NCI-H1436 (cell line): ENCODE measurements at regions not wholly inside any gene's neighbourhood (a gene's known extent, or its start where the extent isn't known, plus 50 kb on each side); places are given as distances from the start of the nearest gene placed in this dataset.

Source experiments
- DNase-seq: peaks from one replicate; lab custom pipeline; 2025; lab: John Stamatoyannopoulos, UW

DNA sequence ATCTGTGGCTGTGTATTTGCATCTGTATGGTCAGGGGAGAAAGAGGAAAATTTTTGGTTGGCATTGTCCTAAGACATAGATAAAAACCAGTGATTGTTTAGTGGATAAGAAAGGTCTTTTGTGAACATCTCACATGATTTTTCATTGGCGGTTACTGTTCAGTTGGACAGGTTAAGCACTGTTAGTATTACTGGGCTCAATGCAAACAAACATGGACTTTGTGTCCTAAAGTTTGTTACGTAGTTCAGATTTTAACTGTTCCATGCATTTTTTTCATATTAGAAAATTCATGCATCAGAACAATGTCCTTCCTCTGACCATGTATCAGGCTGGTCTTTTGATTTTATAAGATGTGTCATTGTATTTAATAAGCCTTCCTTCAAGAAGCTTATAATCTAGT lies 368.0 kb downstream of the MEIS1 start:
- no peak for DNase-seq

- DNase-seq, result no peak
Measured at GRCh38 chr2:66803726-66804125, 368.8 kb downstream of the MEIS1 start.

GRCh38 chr2:66805016-66805865 lies 370.3 kb downstream of the MEIS1 start:
- no peak for DNase-seq

DNA sequence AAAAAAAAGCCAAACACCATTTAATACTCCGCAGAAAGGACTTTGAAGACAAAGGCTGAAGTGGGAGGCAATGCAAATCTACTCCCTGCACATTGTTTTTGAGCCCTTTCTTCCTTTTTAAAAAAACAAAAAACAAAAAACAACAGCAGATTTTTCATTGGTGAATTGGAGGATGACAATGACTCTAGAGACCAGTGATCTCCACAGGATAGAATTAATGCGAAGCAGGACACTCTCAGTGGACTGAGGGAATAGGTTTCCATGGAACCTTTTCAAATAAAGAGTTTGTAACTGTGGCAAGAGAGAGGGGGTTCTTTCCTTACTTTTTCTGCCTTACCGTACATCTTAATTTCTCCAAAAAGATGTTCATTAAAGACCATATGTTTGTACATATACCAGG lies 371.0 kb downstream of the MEIS1 start:
- no peak for DNase-seq

GRCh38 chr2:66813525-66813924 lies 378.6 kb downstream of the MEIS1 start:
- DNase-seq, result no peak

- DNase-seq, result no peak
Measured at GRCh38 chr2:66813976-66814375, 379.1 kb downstream of the MEIS1 start.

DNA sequence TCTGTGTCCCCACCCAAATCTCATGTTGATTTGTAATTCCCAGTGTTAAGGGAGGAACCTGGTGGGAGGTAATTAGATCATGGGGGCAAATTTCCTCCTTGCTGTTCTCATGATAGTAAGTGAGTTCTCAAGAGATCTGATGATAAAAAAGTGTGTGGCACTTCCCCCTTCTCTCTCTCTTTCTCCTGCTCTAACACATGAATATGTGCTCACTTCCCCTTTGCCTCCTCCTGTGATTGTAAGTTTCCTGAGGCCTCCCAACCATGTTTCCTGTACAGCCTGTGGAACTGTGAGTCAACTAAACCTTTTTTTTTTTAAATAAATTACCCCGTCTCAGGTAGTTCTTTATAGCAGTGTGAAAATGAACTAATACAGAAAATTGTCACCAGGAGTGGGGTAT lies 380.0 kb downstream of the MEIS1 start:
- no peak for DNase-seq

DNA sequence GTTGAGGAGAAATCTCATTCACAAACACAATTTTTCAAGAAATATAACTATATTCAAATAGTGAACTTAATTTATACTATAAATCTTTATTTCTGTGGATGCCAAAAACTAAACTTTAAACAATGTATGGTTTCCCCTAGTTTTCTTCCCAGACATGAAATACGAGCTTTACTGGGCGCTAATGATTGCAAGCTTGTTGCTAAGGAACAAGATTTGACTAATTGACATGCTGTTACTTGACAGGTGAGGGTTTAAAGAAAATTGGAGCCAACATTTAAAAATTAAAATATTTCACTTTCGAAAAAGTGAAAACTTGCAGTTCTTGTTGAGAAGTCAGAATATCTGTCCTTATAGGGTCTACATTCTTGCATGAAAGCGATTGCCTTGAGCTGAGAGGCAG lies 381.0 kb downstream of the MEIS1 start:
- no peak for DNase-seq

- DNase-seq, result no peak
Measured at GRCh38 chr2:66821168-66821567, 386.2 kb downstream of the MEIS1 start.

- no peak for DNase-seq
Measured at GRCh38 chr2:66822186-66822585, 387.3 kb downstream of the MEIS1 start.

DNA sequence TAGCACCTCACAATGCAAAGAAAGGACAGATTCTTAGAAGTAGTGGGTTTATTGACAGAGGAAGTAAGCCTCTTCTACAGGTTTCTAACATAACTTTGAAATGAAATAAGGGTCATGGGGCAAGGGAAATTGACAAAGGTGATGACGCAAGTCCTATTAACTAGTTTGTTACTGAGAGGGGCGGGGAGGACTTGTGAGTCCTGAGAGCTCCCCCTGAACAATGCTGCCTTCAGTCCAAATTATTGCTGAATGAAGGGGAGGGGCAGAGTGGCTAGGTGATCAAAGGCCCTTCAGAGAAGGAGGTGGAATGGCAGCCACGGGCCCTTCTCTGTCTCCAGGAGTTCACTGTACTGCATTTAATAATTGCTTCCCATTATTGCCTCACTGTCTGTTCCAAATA lies 390.0 kb downstream of the MEIS1 start:
- no peak for DNase-seq

- no peak for DNase-seq
Measured at GRCh38 chr2:66827851-66828250, 392.9 kb downstream of the MEIS1 start.

- DNase-seq, result no peak
Measured at GRCh38 chr2:66828876-66829275, 394.0 kb downstream of the MEIS1 start.

DNA sequence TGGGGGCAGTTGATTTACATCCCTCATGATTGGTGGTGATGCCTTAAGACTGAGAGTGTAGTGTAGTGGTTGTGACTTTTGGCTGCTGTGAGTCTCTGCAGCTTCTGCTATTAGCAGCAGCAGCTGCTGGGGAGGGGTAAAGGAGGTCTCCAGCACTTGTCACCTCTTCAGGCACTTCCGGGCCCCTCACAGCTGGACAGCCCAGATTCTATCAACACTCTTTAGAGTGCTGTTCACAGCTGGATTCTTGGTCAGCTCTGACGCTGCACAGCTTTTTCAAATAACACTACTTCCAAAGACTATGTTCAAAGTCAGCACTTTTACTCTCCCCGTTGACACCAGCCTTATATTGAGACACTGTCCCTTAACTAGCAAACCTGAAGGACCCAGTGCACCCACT lies 396.0 kb downstream of the MEIS1 start:
- DNase-seq, result no peak

GRCh38 chr2:66832646-66833435 lies 397.9 kb downstream of the MEIS1 start:
- no peak for DNase-seq

DNA sequence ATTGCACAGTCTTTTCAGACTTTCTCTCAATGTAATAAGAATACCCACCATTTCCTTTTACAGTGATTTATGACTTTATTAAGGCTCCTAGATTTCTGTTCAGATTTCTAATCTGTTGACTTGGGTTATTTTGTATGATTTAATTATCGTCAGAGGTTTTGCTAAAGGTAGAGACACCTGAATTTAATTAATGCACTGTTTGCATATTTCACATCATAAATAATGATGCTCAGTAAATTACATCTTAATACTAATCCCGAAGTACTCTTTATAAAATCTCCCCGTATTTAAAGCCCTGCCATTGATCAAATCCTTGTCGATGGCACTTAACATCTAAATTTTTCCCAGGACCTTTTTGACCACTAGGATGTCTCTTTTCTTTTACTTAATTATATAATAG lies 399.9 kb downstream of the MEIS1 start:
- DNase-seq, result no peak

DNA sequence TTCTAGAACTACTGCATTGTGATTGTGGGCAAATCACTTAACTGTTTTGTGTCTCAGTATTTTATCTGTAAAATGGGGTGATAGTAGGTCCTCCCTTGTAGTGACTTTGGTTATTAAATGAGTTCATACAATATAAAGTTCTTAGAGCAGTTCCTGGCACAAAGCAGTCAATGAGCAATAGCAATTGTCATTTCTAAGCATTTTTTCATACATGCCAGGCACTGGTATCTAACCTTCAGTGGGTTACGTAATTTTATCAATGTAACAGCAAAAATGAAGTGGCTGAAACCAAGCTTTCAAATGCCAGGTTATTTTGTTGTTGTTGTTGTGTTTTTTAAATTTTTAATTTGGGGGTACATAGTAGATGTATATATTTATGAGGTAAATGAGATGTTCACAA lies 401.9 kb downstream of the MEIS1 start:
- DNase-seq, result no peak

DNA sequence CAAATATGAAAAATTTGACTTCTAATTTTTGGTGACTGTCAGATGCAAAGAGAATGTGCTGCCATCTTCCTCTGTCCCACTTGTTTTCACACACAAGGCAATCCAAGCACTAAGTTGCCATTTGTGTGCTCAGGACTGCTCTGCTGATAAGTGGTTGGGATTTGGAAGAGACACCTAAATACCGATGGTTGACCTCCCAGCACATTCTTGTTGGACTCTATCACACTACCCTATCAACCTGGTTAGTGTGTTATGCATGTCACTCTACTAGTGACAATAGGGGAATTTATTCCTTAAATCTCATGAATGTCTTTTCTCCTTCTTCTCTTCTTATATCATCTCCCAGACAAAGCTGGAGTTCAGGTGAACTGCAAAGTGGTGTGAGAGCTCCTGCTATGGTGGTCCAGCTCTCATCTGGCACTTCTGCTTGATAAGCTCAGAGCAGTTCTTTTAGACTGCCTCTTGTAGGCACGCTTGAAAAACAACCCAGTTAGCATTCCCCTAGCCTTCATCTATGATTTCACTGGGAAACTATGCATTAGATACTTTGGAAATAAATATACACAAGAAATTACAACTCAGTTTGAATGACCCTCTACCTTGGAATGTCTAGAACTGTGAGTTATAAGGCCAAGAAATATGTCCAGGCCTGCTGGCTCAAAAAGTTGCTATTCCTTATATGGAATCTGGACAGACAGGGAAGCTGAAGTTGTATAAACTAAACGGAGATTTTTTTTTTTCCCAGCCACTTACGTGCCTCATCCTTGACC lies 404.8 kb downstream of the MEIS1 start:
- DNase-seq, result no peak

- DNase-seq, result no peak
Measured at GRCh38 chr2:66840321-66841002, 405.5 kb downstream of the MEIS1 start.

GRCh38 chr2:66843847-66844246 lies 408.9 kb downstream of the MEIS1 start:
- no peak for DNase-seq

DNA sequence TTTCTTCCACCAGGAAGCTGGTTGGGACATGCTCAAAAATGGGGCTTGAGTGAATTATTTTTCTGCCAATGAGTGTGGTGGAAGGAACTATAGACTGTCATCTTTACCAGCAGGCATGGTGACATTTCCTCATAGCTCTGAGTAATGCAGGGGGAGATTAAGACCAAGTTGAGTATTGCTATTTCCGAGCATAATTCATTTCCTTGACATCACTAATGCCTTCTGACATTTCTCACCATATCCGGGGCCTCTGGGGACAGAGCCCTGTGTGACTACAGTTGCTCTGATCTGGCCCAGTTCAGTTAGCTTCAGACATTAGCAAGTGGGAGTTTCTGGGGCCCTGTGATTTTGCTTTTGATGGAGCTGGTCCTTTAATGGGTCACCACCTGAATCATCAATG lies 410.4 kb downstream of the MEIS1 start:
- no peak for DNase-seq

GRCh38 chr2:66846887-66847286 lies 412.0 kb downstream of the MEIS1 start:
- no peak for DNase-seq
